Heart right ventricle (tissue), 16 donors: ENCODE measurements at regions not wholly inside any gene's neighbourhood (a gene's known extent, or its start where the extent isn't known, plus 50 kb on each side); places are given as distances from the start of the nearest gene placed in this dataset.

Experiments
- ATAC-seq, 8 donors: fragments of 200-7000 bp; cut with Tn5 transposase; one replicate each; pipeline ENCODE4 v1.9.1; 2020; ENCODE audit warnings: mild to moderate bottlenecking in 8 of 8, moderate library complexity in 8 of 8, moderate number of reproducible peaks in 1 of 8
- DNase-seq, 2 donors: peaks; one replicate each; pipeline ENCODE4 v3.0.0-alpha.2; 2020
- H3K27ac ChIP-seq, 10 donors: fragments of 200-600 bp; sonication (generic) in 2 of 10; one replicate each; pipeline versions ENCODE4 v1.5.0 to v1.8.0; 2020 to 2022; ENCODE audit warnings: mild to moderate bottlenecking in 3 of 10
- H3K27me3 ChIP-seq, 7 donors: fragments of 200-600 bp; one replicate each; pipeline ENCODE4 v1.8.0; 2021 to 2022; ENCODE audit warnings: mild to moderate bottlenecking in 2 of 7
- H3K36me3 ChIP-seq, 9 donors: fragments of 200-600 bp; sonication (generic) in 1 of 9; one replicate each; pipeline versions ENCODE4 v1.5.0 to v1.8.0; 2020 to 2022; ENCODE audit warnings: mild to moderate bottlenecking in 2 of 9
- H3K4me1 ChIP-seq, 9 donors: fragments of 200-600 bp; sonication (generic) in 1 of 9; one replicate each; pipeline versions ENCODE4 v1.5.0 to v1.8.0; 2020 to 2022; ENCODE audit warnings: mild to moderate bottlenecking in 4 of 9
- H3K4me3 ChIP-seq, 10 donors: fragments of 200-600 bp; sonication (generic) in 2 of 10; one replicate each; pipeline versions ENCODE4 v1.5.0 to v1.8.0; 2020 to 2022; ENCODE audit warnings: mild to moderate bottlenecking in 7 of 10, moderate library complexity in 2 of 10
- H3K9me3 ChIP-seq, 11 donors: fragments of 200-600 bp in 10 of 11; sonication (generic) in 2 of 11; one replicate each; pipeline versions ENCODE4 v1.5.0 to v1.8.0; 2013 to 2022; ENCODE audit warnings: mild to moderate bottlenecking in 2 of 11, control low read depth in 1 of 11, moderate library complexity in 1 of 11
- WGBS, 2 donors: extraction: QIAGEN DNeasy Blood & Tissue Kit; methylation state at CpG; one replicate each; pipeline ENCODE4 v1.1.7; 2013; ENCODE audit warnings: inconsistent platforms in 1 of 2; 5-methylcytosine and 5-hydroxymethylcytosine counted together
- intact Hi-C, 10 donors: fragments of 100-400 bp; cut with DNase I; formaldehyde crosslinking; loops; one replicate each; pipeline versions ENCODE4 v1.11.1 to v1.14.2; 2022
- TF ChIP-seq, protein P1 (sequence below), 9 donors: fragments of 200-600 bp; sonication (generic) in 2 of 9; IDR thresholded peaks; one replicate each; pipeline versions ENCODE4 v1.5.0 to v1.8.0; 2021 to 2022; ENCODE audit warnings: antibody characterized with exemption in 9 of 9, mild to moderate bottlenecking in 5 of 9, moderate library complexity in 1 of 9
- donor health status: Arrhythmogenic right ventricular cardiomyopathy.
- donor health status: ischemic (EF 13 %, LVEDD 7.1; RV severe dilation, severe dysfunction).
- donor health status: healthy with polysubstance abuse.
- donor health status: DM: no; HTN: yes; CAD: no.
- donor health status: DM: no; HTN: no; CAD: no.
- donor health status: ischemic (EF 25% LVEDD 6.9; RV normal size, moderate dysfunction).
- donor health status: ischemic (EF 25% LVEDD 5.7; RV mildly dilated, moderate dysfunction).
- donor health status: healthy.
- donor health status: DM: yes; HTN: yes; CAD: no.
- donor health status: Ischemic cardiomyopathy.
- donor health status: ischemic (EF 35%, LVEDD 5.7; RV mildly dilated, moderate dysfunction).
- donor health status: nonischemic (EF 11% LVEDD 7.7; RV severe dilation, severe dysfunction).
- donor health status: DM: yes; HTN: yes; CAD: no.
- donor health status: PGD.
- donor health status: ischemic (EF 29% LVEDD 5.4; RV normal size, mild dysfunction).
- donor health status: nonischemic (EF 23%, LVEDD 6.1; RV moderate dilation, normal function).

DNA sequence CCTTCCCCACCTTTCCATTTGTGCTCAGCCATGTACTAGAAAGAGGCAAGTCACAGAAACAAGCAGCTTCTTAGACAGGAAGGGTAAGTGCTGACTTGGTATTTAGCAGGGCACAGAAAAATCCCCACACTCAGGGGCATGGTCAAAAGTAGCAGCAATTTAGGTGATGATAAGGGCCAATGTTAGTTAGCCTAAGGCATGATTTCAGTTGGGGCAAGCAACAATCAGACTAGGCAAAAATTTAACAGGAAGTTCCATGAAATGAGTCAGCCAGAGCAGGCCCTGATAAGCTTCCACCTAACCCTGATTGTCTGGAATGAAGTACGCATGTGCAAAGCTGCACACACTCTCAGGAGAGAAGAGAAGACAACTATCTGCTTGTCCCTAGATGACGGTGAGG is 423.4 kb upstream of the UBE2E2 start:
- intact Hi-C loops, result no loop called here
- no peaks in the 10 kb centered on the region for H3K4me1 ChIP-seq
- no peaks in the 10 kb centered on the region for H3K36me3 ChIP-seq
- peaks cover 0 to 27% (median 3%) of the 10 kb centered on the region in 11 donors for H3K9me3 ChIP-seq
- ATAC-seq (no peak), DNase-seq (no peak)
- WGBS, 2 donors, result 24 to 36% methylated on average over 2 of the region's 2 CpGs
- TF ChIP-seq, protein P1, sequence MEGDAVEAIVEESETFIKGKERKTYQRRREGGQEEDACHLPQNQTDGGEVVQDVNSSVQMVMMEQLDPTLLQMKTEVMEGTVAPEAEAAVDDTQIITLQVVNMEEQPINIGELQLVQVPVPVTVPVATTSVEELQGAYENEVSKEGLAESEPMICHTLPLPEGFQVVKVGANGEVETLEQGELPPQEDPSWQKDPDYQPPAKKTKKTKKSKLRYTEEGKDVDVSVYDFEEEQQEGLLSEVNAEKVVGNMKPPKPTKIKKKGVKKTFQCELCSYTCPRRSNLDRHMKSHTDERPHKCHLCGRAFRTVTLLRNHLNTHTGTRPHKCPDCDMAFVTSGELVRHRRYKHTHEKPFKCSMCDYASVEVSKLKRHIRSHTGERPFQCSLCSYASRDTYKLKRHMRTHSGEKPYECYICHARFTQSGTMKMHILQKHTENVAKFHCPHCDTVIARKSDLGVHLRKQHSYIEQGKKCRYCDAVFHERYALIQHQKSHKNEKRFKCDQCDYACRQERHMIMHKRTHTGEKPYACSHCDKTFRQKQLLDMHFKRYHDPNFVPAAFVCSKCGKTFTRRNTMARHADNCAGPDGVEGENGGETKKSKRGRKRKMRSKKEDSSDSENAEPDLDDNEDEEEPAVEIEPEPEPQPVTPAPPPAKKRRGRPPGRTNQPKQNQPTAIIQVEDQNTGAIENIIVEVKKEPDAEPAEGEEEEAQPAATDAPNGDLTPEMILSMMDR (IDR thresholded peaks at IDR 0.05), result no peak
- no peak overlapping the region for H3K4me3 ChIP-seq
- no peak overlapping the region for H3K27ac ChIP-seq
- H3K27me3 ChIP-seq, result no peaks in the 10 kb centered on the region

DNA sequence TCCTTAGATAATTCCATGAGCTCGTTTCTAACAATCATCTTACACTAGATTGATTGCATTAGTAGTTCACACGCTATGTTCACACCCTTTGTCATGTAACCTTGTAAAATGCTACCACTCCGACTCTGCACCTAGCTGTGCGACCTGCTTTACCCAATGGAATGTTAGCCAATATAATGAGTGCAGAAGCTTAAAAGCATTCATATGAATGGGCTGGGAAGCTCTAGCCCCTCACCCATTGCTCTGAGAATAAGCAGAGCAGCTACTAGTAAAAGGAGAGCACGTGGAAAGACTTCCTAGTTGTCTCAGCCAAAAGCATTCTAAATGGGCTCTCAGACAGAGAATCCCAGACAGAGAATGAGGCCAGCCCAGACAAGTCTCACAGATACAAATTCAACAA is 410.6 kb upstream of the UBE2E2 start:
- Histone ChIP-seq H3K4me3 (no peak overlapping the region), H3K27ac (no peak overlapping the region), H3K9me3 (peaks cover 0 to 17% (median 0%) of the 10 kb centered on the region in 11 donors), H3K4me1 (no peaks in the 10 kb centered on the region), H3K27me3 (no peaks in the 10 kb centered on the region), H3K36me3 (no peaks in the 10 kb centered on the region)
- intact Hi-C loops, result no loop called here
- WGBS, 2 donors, result 62 to 65% methylated on average over 5 of the region's 5 CpGs
- ATAC-seq (no peak), DNase-seq (no peak)
- TF ChIP-seq, protein P1 (IDR thresholded peaks at IDR 0.05), result no peak

DNA sequence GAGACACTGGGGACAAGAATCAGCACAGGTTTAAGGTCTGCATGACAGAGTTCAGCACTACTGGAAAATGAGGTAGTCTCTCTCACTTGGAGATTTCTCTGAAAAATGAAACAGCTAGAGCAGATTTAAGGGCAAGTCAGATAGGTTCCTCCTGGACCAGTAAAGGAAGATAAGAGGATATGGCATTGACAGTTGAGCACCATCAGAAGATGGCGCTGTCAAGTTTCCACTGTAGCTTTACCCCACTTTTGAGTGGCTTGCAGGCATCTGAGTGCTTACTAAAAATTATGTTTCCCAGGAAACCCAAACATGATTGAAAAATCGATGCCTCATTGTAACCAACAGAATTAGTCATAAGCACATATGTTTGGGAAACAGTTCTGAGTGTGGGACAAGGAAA is 407.2 kb upstream of the UBE2E2 start:
- intact Hi-C loops, result no loop called here
- ATAC-seq (no peak), DNase-seq (no peak)
- 77 to 80% methylated on average over 2 of the region's 2 CpGs for WGBS, 2 donors
- Histone ChIP-seq H3K36me3 (no peaks in the 10 kb centered on the region), H3K27ac (no peak overlapping the region), H3K4me3 (no peak overlapping the region), H3K27me3 (no peaks in the 10 kb centered on the region), H3K4me1 (no peaks in the 10 kb centered on the region), H3K9me3 (no peaks in the 10 kb centered on the region)
- TF ChIP-seq, protein P1 (IDR thresholded peaks at IDR 0.05), result no peak

- TF ChIP-seq, protein P1 (IDR thresholded peaks at IDR 0.05), result no peak
- no peaks in the 10 kb centered on the region for H3K4me1 ChIP-seq
- DNase-seq (no peak), ATAC-seq (no peak)
- no peaks in the 10 kb centered on the region for H3K36me3 ChIP-seq
- H3K27me3 ChIP-seq, result no peaks in the 10 kb centered on the region
- no peak overlapping the region for H3K27ac ChIP-seq
- H3K4me3 ChIP-seq, result no peak overlapping the region
- intact Hi-C loops, result no loop called here
- no peaks in the 10 kb centered on the region for H3K9me3 ChIP-seq
- WGBS, 2 donors, result 80 to 84% methylated on average over 3 of the region's 3 CpGs
Observed at GRCh38 chr3:22798461-22798860, 404.7 kb upstream of the UBE2E2 start.

GRCh38 chr3:22819209-22819608 is 383.9 kb upstream of the UBE2E2 start:
- no peaks in the 10 kb centered on the region for H3K4me1 ChIP-seq
- no peak overlapping the region for H3K27ac ChIP-seq
- peaks cover 0 to 8% (median 0%) of the 10 kb centered on the region in 11 donors for H3K9me3 ChIP-seq
- TF ChIP-seq, protein P1 (IDR thresholded peaks at IDR 0.05), result no peak
- DNase-seq (no peak), ATAC-seq (no peak)
- no peak overlapping the region for H3K4me3 ChIP-seq
- intact Hi-C loops, result no loop called here
- no peaks in the 10 kb centered on the region for H3K36me3 ChIP-seq
- no peaks in the 10 kb centered on the region for H3K27me3 ChIP-seq
- 88 to 93% methylated on average over 2 of the region's 2 CpGs for WGBS, 2 donors
